ENCODE measurements at regions not wholly inside any gene's neighbourhood (a gene's known extent, or its start where the extent isn't known, plus 50 kb on each side); places are given as distances from the start of the nearest gene placed in this dataset.

- Mint-ChIP-seq H3K27me3 (ENCODE audit: low read depth) (no peaks in the 10 kb centered on the region), H3K4me1 (peaks cover 0 to 6% of the 10 kb centered on the region in 2 experiments; a peak in 2 of 4 replicates), H3K36me3 (ENCODE audit: insufficient read depth in 1 of 3, low read depth in 3 of 3) (no peaks in the 10 kb centered on the region; a peak in 1 of 7 replicates), H3K4me3 (no peak overlapping the region), H3K9me3 (no peaks in the 10 kb centered on the region; a peak in 2 of 5 replicates), H3K27ac (no peak overlapping the region)
- no peak for TF ChIP-seq CTCF (conservative IDR thresholded peaks at IDR 0.05)
- H3K4me1 ChIP-seq (ENCODE audit: insufficient read depth, low read length) = no peaks in the 10 kb centered on the region
- H3K79me2 ChIP-seq (ENCODE audit: insufficient read depth, low read length) = no peaks in the 10 kb centered on the region
- H2BK15ac ChIP-seq (ENCODE audit: low read depth, low read length) = no peak overlapping the region
- H3K27me3 ChIP-seq (ENCODE audit: insufficient read depth, low read length) = no peaks in the 10 kb centered on the region
- no peak overlapping the region for H3K56ac ChIP-seq (ENCODE audit: insufficient read length, low read depth, low read length)
- no peak overlapping the region for H3T11ph ChIP-seq (ENCODE audit: low read length)
- no CpG with 5 or more reads among the region's 3 CpGs for WGBS (ENCODE audit: extremely low coverage, insufficient read length, low lambda C conversion rate)
- no peaks in the 10 kb centered on the region for H4K20me1 ChIP-seq (ENCODE audit: control insufficient read depth, insufficient read depth, insufficient read length)
- no peak overlapping the region for H2BK5ac ChIP-seq (ENCODE audit: insufficient read length, low read length)
- no peak overlapping the region for H3K14ac ChIP-seq (ENCODE audit: insufficient read depth, low read length)
- H3K79me1 ChIP-seq (ENCODE audit: insufficient read depth, low read depth, low read length, poor library complexity, severe bottlenecking) = no peaks in the 10 kb centered on the region
- H3K4ac ChIP-seq (ENCODE audit: low read depth, low read length) = no peak overlapping the region
- no peak overlapping the region for H4K8ac ChIP-seq (replicated peaks; ENCODE audit: insufficient read length, low read depth, low read length)
- H2BK20ac ChIP-seq (ENCODE audit: low read depth, low read length, poor library complexity, severe bottlenecking) = no peak overlapping the region
- H2BK12ac ChIP-seq (ENCODE audit: insufficient read length, low read depth, low read length) = no peak overlapping the region
- no peak overlapping the region for H4K5ac ChIP-seq (ENCODE audit: insufficient read length, low read depth, low read length)
- H2AK5ac ChIP-seq (ENCODE audit: insufficient read length, low read length) = no peak overlapping the region
- H3K9me3 ChIP-seq (ENCODE audit: control insufficient read depth, low read depth, low read length) = no peaks in the 10 kb centered on the region
- no peak overlapping the region for H2BK120ac ChIP-seq (ENCODE audit: low read depth, low read length, poor library complexity, severe bottlenecking)
- H2AFZ ChIP-seq (ENCODE audit: low read length) = no peak overlapping the region
- no peaks in the 10 kb centered on the region for H3K23me2 ChIP-seq (ENCODE audit: insufficient read length, low read depth, low read length, poor library complexity, severe bottlenecking)
- no peak overlapping the region for H3K4me2 ChIP-seq (ENCODE audit: insufficient read depth, insufficient read length, low read length)
- no peak overlapping the region for H3K9ac ChIP-seq (ENCODE audit: extremely low read depth, insufficient read length, low read length)
- no peak overlapping the region for H3K23ac ChIP-seq (ENCODE audit: insufficient read length, low read depth, low read length)
- no peak overlapping the region for H3K27ac ChIP-seq (ENCODE audit: insufficient read length, low read depth, low read length)
- H4K91ac ChIP-seq (ENCODE audit: insufficient read length, low read depth, low read length) = no peak overlapping the region
- no peak overlapping the region for H3K18ac ChIP-seq (ENCODE audit: insufficient read length, low read depth, low read length)
- DNase-seq = no peak
Observed at GRCh38 chr1:222127526-222128152, 385.8 kb upstream of the DUSP10 start.
